Liver (tissue), 8 donors: ENCODE measurements at regions not wholly inside any gene's neighbourhood (a gene's known extent, or its start where the extent isn't known, plus 50 kb on each side); places are given as distances from the start of the nearest gene placed in this dataset.
"Not testable (repeated sequence)": the region's sequence is repeated elsewhere in the genome, so short reads cannot be mapped to it uniquely, and the experiment has no call there.

ENCODE experiments used
- DNase-seq: peaks from one replicate; pipeline ENCODE4 v3.0.0-alpha.2; 2017; ENCODE audit warnings: low spot score
- H3K27ac ChIP-seq, 2 donors: one replicate each; pipeline ENCODE4 v1.7.0; 2013; ENCODE audit warnings: inconsistent platforms in 2 of 2, low read length in 2 of 2, control low read depth in 1 of 2, low read depth in 1 of 2, mild to moderate bottlenecking in 1 of 2
- H3K27me3 ChIP-seq, 4 donors: one replicate each; pipeline versions ENCODE4 v1.6.1 to v1.7.0; 2013; ENCODE audit warnings: low read length in 3 of 4, inconsistent platforms in 1 of 4, mild to moderate bottlenecking in 1 of 4, moderate library complexity in 1 of 4; ENCODE audit not compliant: control insufficient read depth in 4 of 4, insufficient read depth in 4 of 4
- H3K36me3 ChIP-seq, 4 donors: one replicate each; pipeline versions ENCODE4 v1.6.1 to v1.7.0; 2013; ENCODE audit warnings: low read length in 3 of 4, mild to moderate bottlenecking in 3 of 4, low read depth in 1 of 4, moderate library complexity in 1 of 4; ENCODE audit not compliant: control insufficient read depth in 4 of 4, insufficient read depth in 3 of 4
- H3K4me1 ChIP-seq, 4 donors: one replicate each; pipeline versions ENCODE4 v1.6.1 to v1.7.0; 2013; ENCODE audit warnings: low read length in 3 of 4, mild to moderate bottlenecking in 3 of 4, moderate library complexity in 1 of 4; ENCODE audit not compliant: control insufficient read depth in 4 of 4, insufficient read depth in 4 of 4
- H3K4me3 ChIP-seq, 3 donors: one replicate each; pipeline versions ENCODE4 v1.6.1 to v1.7.0; 2013; ENCODE audit warnings: low read length in 3 of 3, control low read depth in 1 of 3, low read depth in 1 of 3, mild to moderate bottlenecking in 1 of 3
- H3K9ac ChIP-seq, 2 donors: one replicate each; pipeline ENCODE4 v1.7.0; 2013; ENCODE audit warnings: low read length in 2 of 2, mild to moderate bottlenecking in 2 of 2, moderate library complexity in 2 of 2, control low read depth in 1 of 2, low read depth in 1 of 2
- H3K9me3 ChIP-seq, 4 donors: one replicate each; pipeline versions ENCODE4 v1.6.1 to v1.7.0; 2013; ENCODE audit warnings: low read length in 3 of 4; ENCODE audit not compliant: control insufficient read depth in 4 of 4
- ATF3 ChIP-seq: IDR thresholded peaks from 2 replicates; pipeline ENCODE4 v1.6.1; 2016; ENCODE audit warnings: antibody characterized with exemption
- CTCF ChIP-seq: fragments of 150-350 bp; IDR thresholded peaks from 2 replicates; pipeline ENCODE4 v1.5.1; 2017; ENCODE audit warnings: improper control_type of control experiment, low read depth, low read length; ENCODE audit not compliant: missing input control
- FOXA1 ChIP-seq: IDR thresholded peaks from 2 replicates; pipeline ENCODE4 v1.6.1; 2016; ENCODE audit warnings: antibody characterized with exemption
- FOXA2 ChIP-seq: IDR thresholded peaks from 2 replicates; pipeline ENCODE4 v1.6.1; 2016; ENCODE audit warnings: antibody characterized with exemption
- GABPA ChIP-seq, 2 donors: IDR thresholded peaks in 1 of 2; conservative IDR thresholded peaks in 1 of 2; 2 replicates each; pipeline ENCODE4 v1.6.1; 2016; ENCODE audit warnings: antibody characterized with exemption in 2 of 2, mild to moderate bottlenecking in 1 of 2, moderate library complexity in 1 of 2
- HNF4A ChIP-seq, 2 donors: conservative IDR thresholded peaks; 2 replicates each; pipeline ENCODE4 v1.6.1; 2016; ENCODE audit warnings: antibody characterized with exemption in 2 of 2, mild to moderate bottlenecking in 2 of 2
- JUND ChIP-seq, 2 donors: IDR thresholded peaks; 2 replicates each; pipeline ENCODE4 v1.6.1; 2016; ENCODE audit warnings: antibody characterized with exemption in 2 of 2
- MAX ChIP-seq: IDR thresholded peaks from 2 replicates; pipeline ENCODE4 v1.6.1; 2016; ENCODE audit warnings: antibody characterized with exemption
- RAD21 ChIP-seq, 2 donors: IDR thresholded peaks; 2 replicates each; pipeline ENCODE4 v1.6.1; 2016; ENCODE audit warnings: antibody characterized with exemption in 2 of 2, mild to moderate bottlenecking in 2 of 2
- REST ChIP-seq: IDR thresholded peaks from 2 replicates; pipeline ENCODE4 v1.6.1; 2016; ENCODE audit warnings: antibody characterized with exemption, mild to moderate bottlenecking
- TAF1 ChIP-seq: conservative IDR thresholded peaks from 2 replicates; pipeline ENCODE4 v1.6.1; 2016; ENCODE audit warnings: antibody characterized with exemption, mild to moderate bottlenecking
- YY1 ChIP-seq: IDR thresholded peaks from 2 replicates; pipeline ENCODE4 v1.6.1; 2016; ENCODE audit warnings: antibody characterized with exemption, mild to moderate bottlenecking
- ZBTB33 ChIP-seq: IDR thresholded peaks from 2 replicates; pipeline ENCODE4 v1.6.1; 2016; ENCODE audit warnings: antibody characterized with exemption
- WGBS: extraction: QIAGEN DNeasy Blood & Tissue Kit; methylation state at CpG from one replicate; pipeline ENCODE4 v1.1.7; 2013; 5-methylcytosine and 5-hydroxymethylcytosine counted together
- donor health status: healthy.
- donor health status: healthy.
- donor health status: healthy.
- donor health status: healthy.
- donor health status: healthy.

GRCh38 chr20:54922096-54922495 is 446.7 kb downstream of the DOK5 start:
- Histone ChIP-seq H3K9me3 (no peaks in the 10 kb centered on the region), H3K27me3 (peaks cover 0 to 2% (median 0%) of the 10 kb centered on the region in 4 donors), H3K27ac (no peak overlapping the region), H3K9ac (no peak overlapping the region), H3K4me3 (no peak overlapping the region), H3K4me1 (no peaks in the 10 kb centered on the region), H3K36me3 (no peaks in the 10 kb centered on the region)
- 44% methylated on average over 1 of the region's 1 CpG for WGBS
- DNase-seq: no peak
- TF ChIP-seq ATF3: no peak
- TF ChIP-seq MAX: no peak
- no peak for TF ChIP-seq RAD21 (IDR thresholded peaks at IDR 0.05)
- no peak for TF ChIP-seq CTCF
- TF ChIP-seq HNF4A (conservative IDR thresholded peaks at IDR 0.05): no peak
- no peak for TF ChIP-seq ZBTB33
- no peak for TF ChIP-seq REST
- no peak for TF ChIP-seq YY1
- no peak for TF ChIP-seq GABPA (IDR thresholded peaks at IDR 0.05 in 1 of 2, conservative IDR thresholded peaks at IDR 0.05 in 1 of 2)
- no peak for TF ChIP-seq TAF1
- no peak for TF ChIP-seq FOXA1
- no peak for TF ChIP-seq JUND (IDR thresholded peaks at IDR 0.05)
- no peak for TF ChIP-seq FOXA2

- 58% methylated on average over 5 of the region's 5 CpGs for WGBS
- no peak for TF ChIP-seq CTCF
Observed at GRCh38 chr20:54920491-54920890, 445.1 kb downstream of the DOK5 start.

GRCh38 chr20:54918993-54919392 is 443.6 kb downstream of the DOK5 start:
- not testable (repeated sequence) for H3K4me3 ChIP-seq, H3K36me3 ChIP-seq, H3K4me1 ChIP-seq, H3K27ac ChIP-seq, H3K9ac ChIP-seq, H3K27me3 ChIP-seq, H3K9me3 ChIP-seq, DNase-seq
- WGBS: 90% methylated on average over 19 of the region's 19 CpGs

More at GRCh38 chr20:54920491-54920890, 445.1 kb downstream of the DOK5 start:
- Histone ChIP-seq H3K9ac (no peak overlapping the region), H3K9me3 (no peaks in the 10 kb centered on the region), H3K4me3 (no peak overlapping the region), H3K36me3 (no peaks in the 10 kb centered on the region), H3K4me1 (no peaks in the 10 kb centered on the region), H3K27ac (no peak overlapping the region), H3K27me3 (peaks cover 0 to 2% (median 0%) of the 10 kb centered on the region in 4 donors)
- no peak for DNase-seq
